Heart left ventricle (tissue), 16 donors: ENCODE measurements at regions not wholly inside any gene's neighbourhood (a gene's known extent, or its start where the extent isn't known, plus 50 kb on each side); places are given as distances from the start of the nearest gene placed in this dataset.

Experiments
- ATAC-seq, 4 donors: fragments of 200-7000 bp; cut with Tn5 transposase; one replicate each; pipeline ENCODE4 v1.9.1; 2020 to 2022; ENCODE audit warnings: moderate library complexity in 4 of 4, mild to moderate bottlenecking in 3 of 4, moderate number of reproducible peaks in 1 of 4
- DNase-seq, 5 donors: peaks; one replicate each; pipeline ENCODE4 v3.0.0-alpha.2; 2020
- H3K27ac ChIP-seq, 12 donors: fragments of 200-600 bp; sonication (generic) in 4 of 12; one replicate each; pipeline versions ENCODE4 v1.5.0 to v1.8.0; 2016 to 2022; ENCODE audit warnings: mild to moderate bottlenecking in 2 of 12
- H3K27me3 ChIP-seq, 9 donors: fragments of 200-600 bp; sonication (generic) in 2 of 9; one replicate each; pipeline versions ENCODE4 v1.5.1 to v1.8.0; 2016 to 2022; ENCODE audit warnings: mild to moderate bottlenecking in 3 of 9
- H3K36me3 ChIP-seq, 9 donors: fragments of 200-600 bp; sonication (generic) in 2 of 9; one replicate each; pipeline versions ENCODE4 v1.5.0 to v1.8.0; 2018 to 2022; ENCODE audit warnings: mild to moderate bottlenecking in 2 of 9
- H3K4me1 ChIP-seq, 12 donors: fragments of 200-600 bp; sonication (generic) in 4 of 12; one replicate each; pipeline versions ENCODE4 v1.5.0 to v1.8.0; 2016 to 2022; ENCODE audit warnings: mild to moderate bottlenecking in 3 of 12
- H3K4me3 ChIP-seq, 12 donors: fragments of 200-600 bp; sonication (generic) in 4 of 12; one replicate each; pipeline versions ENCODE4 v1.5.0 to v1.8.0; 2017 to 2022; ENCODE audit warnings: mild to moderate bottlenecking in 9 of 12, moderate library complexity in 4 of 12
- H3K9me3 ChIP-seq, 12 donors: fragments of 200-600 bp; sonication (generic) in 4 of 12; one replicate each; pipeline versions ENCODE4 v1.5.0 to v1.8.0; 2016 to 2022; ENCODE audit warnings: mild to moderate bottlenecking in 1 of 12
- CTCF ChIP-seq, 12 donors: fragments of 200-600 bp; sonication (generic) in 4 of 12; IDR thresholded peaks; one replicate each; pipeline versions ENCODE4 v1.5.0 to v1.8.0; 2018 to 2022; ENCODE audit warnings: antibody characterized with exemption in 12 of 12, mild to moderate bottlenecking in 5 of 12
- POLR2A ChIP-seq, 2 donors: fragments of 450-650 bp; IDR thresholded peaks; one replicate each; pipeline ENCODE4 v1.6.1; 2017; ENCODE audit warnings: antibody characterized with exemption in 2 of 2, mild to moderate bottlenecking in 2 of 2, moderate library complexity in 2 of 2
- WGBS, 4 donors: extraction: QIAGEN DNeasy Blood & Tissue Kit in 2 of 4; methylation state at CpG; one replicate each; pipeline versions ENCODE4 v1.1.5 to v1.1.7; 2013 to 2018; 5-methylcytosine and 5-hydroxymethylcytosine counted together
- intact Hi-C, 10 donors: fragments of 100-400 bp; cut with DNase I; formaldehyde crosslinking; loops; one replicate each; pipeline versions ENCODE4 v1.11.1 to v1.14.2; 2022
- donor health status: ischemic (EF 13 %, LVEDD 7.1; RV severe dilation, severe dysfunction).
- donor health status: healthy with polysubstance abuse.
- donor health status: DM: no; HTN: yes; CAD: no.
- donor health status: DM: no; HTN: no; CAD: no.
- donor health status: ischemic (EF 25% LVEDD 6.9; RV normal size, moderate dysfunction).
- donor health status: ischemic (EF 25% LVEDD 5.7; RV mildly dilated, moderate dysfunction).
- donor health status: healthy.
- donor health status: DM: yes; HTN: yes; CAD: no.
- donor health status: ischemic (EF 35%, LVEDD 5.7; RV mildly dilated, moderate dysfunction).
- donor health status: nonischemic (EF 11% LVEDD 7.7; RV severe dilation, severe dysfunction).
- donor health status: DM: yes; HTN: yes; CAD: no.
- donor health status: PGD.
- donor health status: ischemic (EF 29% LVEDD 5.4; RV normal size, mild dysfunction).
- donor health status: nonischemic (EF 23%, LVEDD 6.1; RV moderate dilation, normal function).

GRCh38 chr9:107870221-107870620, 380.7 kb upstream of the KLF4 start:
- peaks cover 0 to 33% (median 0%) of the 10 kb centered on the region in 12 donors for H3K4me1 ChIP-seq

GRCh38 chr9:107869111-107869510, 379.5 kb upstream of the KLF4 start:
- Histone ChIP-seq H3K27ac (no peak overlapping the region), H3K27me3 (peaks cover 0 to under 1% (median 0%) of the 10 kb centered on the region in 9 donors), H3K36me3 (no peaks in the 10 kb centered on the region), H3K4me1 (peaks cover 0 to 24% (median 0%) of the 10 kb centered on the region in 12 donors), H3K9me3 (no peaks in the 10 kb centered on the region), H3K4me3 (no peak overlapping the region)
- WGBS, 4 donors: 85 to 92% (median 87%) methylated on average over 3 of the region's 3 CpGs
- DNase-seq (no peak), ATAC-seq (no peak)
- intact Hi-C loops: no loop called here
- TF ChIP-seq POLR2A (IDR thresholded peaks at IDR 0.05): no peak
- TF ChIP-seq CTCF (IDR thresholded peaks at IDR 0.05): no peak

More at GRCh38 chr9:107870221-107870620, 380.7 kb upstream of the KLF4 start:
- Histone ChIP-seq H3K36me3 (no peaks in the 10 kb centered on the region), H3K4me3 (no peak overlapping the region), H3K9me3 (no peaks in the 10 kb centered on the region), H3K27ac (no peak overlapping the region), H3K27me3 (no peaks in the 10 kb centered on the region)
- intact Hi-C loops: no loop called here
- DNase-seq: no peak
- no peak for ATAC-seq
- 70 to 80% (median 75%) methylated on average over 6 of the region's 6 CpGs for WGBS, 4 donors
- TF ChIP-seq POLR2A (IDR thresholded peaks at IDR 0.05) (no peak), CTCF (IDR thresholded peaks at IDR 0.05) (no peak)

- H3K9me3 ChIP-seq: no peaks in the 10 kb centered on the region
- TF ChIP-seq CTCF (IDR thresholded peaks at IDR 0.05) (no peak), POLR2A (IDR thresholded peaks at IDR 0.05) (no peak)
- peaks cover 0 to 32% (median 0%) of the 10 kb centered on the region in 12 donors for H3K4me1 ChIP-seq
- intact Hi-C loops: no loop called here
- no peaks in the 10 kb centered on the region for H3K36me3 ChIP-seq
- no peak overlapping the region for H3K4me3 ChIP-seq
- ATAC-seq: no peak
- no peak for DNase-seq
- no peak overlapping the region for H3K27ac ChIP-seq
- peaks cover 0 to 5% (median 0%) of the 10 kb centered on the region in 9 donors for H3K27me3 ChIP-seq
These were observed 378.6 kb upstream of the KLF4 start for GRCh38 chr9:107868186-107868585.

- intact Hi-C loops: no loop called here
- WGBS, 4 donors: 86 to 93% (median 92%) methylated on average over 5 of the region's 5 CpGs
- H3K4me1 ChIP-seq: peaks cover 0 to 36% (median 0%) of the 10 kb centered on the region in 12 donors
- H3K27me3 ChIP-seq: peaks cover 0 to 5% (median 0%) of the 10 kb centered on the region in 9 donors
- H3K4me3 ChIP-seq: no peak overlapping the region
- no peak overlapping the region for H3K27ac ChIP-seq
- TF ChIP-seq POLR2A (IDR thresholded peaks at IDR 0.05): no peak
- TF ChIP-seq CTCF (IDR thresholded peaks at IDR 0.05): no peak
- DNase-seq: no peak
- H3K9me3 ChIP-seq: no peaks in the 10 kb centered on the region
- ATAC-seq: no peak
- H3K36me3 ChIP-seq: no peaks in the 10 kb centered on the region
These were observed 378.2 kb upstream of the KLF4 start for GRCh38 chr9:107867738-107868137.
